ENCODE measurements at regions not wholly inside any gene's neighbourhood (a gene's known extent, or its start where the extent isn't known, plus 50 kb on each side); places are given as distances from the start of the nearest gene placed in this dataset.

GRCh38 chr2:129901754-129902415 lies 77.6 kb upstream of the RAB6C start:
- peak; percentile 69 for DNase-seq (ENCODE audit: low spot score)
- intact Hi-C loops (cut with DNase I) = no loop called here

- intact Hi-C loops (cut with DNase I) = no loop called here
- peak; percentile 65 for DNase-seq (ENCODE audit: low spot score)
Observed at GRCh38 chr2:129902731-129903585, 76.5 kb upstream of the RAB6C start.

DNA sequence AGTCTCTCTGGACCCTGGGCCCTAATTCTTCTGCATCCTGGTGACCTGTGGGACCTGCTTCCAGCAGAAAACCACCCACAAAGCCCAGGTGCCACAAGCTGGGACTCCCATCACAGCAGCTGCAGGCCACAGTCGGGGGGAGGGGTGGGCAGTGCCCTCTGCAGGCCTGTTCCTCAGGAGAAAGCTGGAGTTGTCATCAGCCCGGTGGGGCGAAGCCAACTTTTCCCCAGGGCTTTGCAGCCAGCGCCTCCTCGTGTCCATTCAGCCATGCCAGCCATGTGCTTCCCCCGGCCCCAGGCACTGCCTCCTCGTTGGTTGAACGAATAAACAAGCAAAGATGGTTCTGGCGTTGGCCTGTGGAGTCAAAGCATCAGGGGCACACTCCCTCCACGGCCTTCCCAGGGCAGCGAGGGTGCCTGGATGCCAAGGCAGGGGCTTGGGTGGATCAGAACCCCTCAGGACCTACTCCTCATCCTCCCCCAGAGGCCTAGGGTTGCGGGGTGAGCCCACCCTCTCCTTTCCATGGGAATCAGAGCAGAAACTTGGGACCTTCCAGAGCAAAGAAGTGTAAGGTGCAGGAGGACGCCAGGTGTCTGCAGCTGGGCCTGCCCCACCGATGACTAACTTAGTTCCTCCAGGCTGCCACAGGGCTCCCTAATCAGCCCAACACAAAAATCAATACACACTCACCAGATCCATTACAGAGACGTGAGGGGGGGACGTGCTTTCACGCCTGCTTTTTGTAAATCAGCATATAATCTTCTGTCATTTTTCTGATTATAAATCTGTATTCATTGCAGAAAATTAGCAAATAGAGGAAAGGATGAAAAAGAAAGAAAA lies 75.7 kb upstream of the RAB6C start:
- intact Hi-C loops (cut with DNase I) = no loop called here
- peak; percentile 58 for DNase-seq (ENCODE audit: low spot score)

DNA sequence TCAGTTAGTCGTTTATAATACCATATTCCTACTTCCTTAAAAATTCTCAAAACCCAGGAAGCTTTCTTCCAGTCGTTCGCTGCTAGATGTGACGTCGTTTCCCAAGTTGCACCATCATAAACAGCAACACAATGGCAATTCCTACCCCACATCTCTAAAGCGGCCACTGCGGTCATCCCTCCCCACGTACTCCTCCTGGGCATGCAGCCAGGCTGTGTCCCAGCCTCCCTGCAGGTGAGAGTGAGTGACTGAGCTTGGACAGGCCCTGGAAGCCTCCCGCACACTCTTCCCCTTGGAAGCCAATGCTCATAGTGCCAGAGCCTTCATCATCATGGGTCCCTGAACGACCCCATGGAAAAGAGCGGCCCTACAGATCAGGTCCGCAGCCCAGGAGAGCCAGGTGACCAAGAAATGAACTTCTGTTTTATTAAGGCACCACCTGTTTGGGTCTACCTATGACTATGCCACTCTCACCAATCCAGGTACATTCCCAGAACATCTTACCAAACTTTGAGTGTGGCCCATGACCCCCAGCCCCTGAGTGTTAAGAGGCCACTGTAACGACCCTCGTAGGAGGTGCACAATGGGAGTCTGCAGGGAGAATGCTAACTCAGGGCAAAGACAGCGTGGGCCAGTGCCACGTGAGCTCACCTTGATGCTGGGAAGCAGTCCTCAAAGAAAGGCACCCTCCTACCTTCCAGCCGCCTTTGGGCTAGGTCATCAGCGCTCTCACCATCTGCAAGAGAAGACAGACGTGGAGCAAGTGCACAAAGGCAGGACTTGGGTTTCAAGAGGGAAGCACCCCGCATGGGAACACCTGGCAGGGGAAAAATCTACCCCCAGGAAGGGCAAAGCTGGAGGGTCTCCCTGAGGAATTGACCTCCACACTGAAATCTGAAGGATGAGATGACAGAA lies 74.7 kb upstream of the RAB6C start:
- DNase-seq (ENCODE audit: low spot score) = no peak
- intact Hi-C loops (cut with DNase I) = no loop called here

GRCh38 chr2:129905664-129906081 lies 73.8 kb upstream of the RAB6C start:
- intact Hi-C loops (cut with DNase I) = no loop called here
- no peak for DNase-seq (ENCODE audit: low spot score)

GRCh38 chr2:129906139-129906860 lies 73.2 kb upstream of the RAB6C start:
- peak; percentile 62 for DNase-seq (ENCODE audit: low spot score)
- intact Hi-C loops (cut with DNase I) = no loop called here

GRCh38 chr2:129906861-129907235 lies 72.6 kb upstream of the RAB6C start:
- DNase-seq (ENCODE audit: low spot score) = peak; percentile 72
- intact Hi-C loops (cut with DNase I) = no loop called here

DNA sequence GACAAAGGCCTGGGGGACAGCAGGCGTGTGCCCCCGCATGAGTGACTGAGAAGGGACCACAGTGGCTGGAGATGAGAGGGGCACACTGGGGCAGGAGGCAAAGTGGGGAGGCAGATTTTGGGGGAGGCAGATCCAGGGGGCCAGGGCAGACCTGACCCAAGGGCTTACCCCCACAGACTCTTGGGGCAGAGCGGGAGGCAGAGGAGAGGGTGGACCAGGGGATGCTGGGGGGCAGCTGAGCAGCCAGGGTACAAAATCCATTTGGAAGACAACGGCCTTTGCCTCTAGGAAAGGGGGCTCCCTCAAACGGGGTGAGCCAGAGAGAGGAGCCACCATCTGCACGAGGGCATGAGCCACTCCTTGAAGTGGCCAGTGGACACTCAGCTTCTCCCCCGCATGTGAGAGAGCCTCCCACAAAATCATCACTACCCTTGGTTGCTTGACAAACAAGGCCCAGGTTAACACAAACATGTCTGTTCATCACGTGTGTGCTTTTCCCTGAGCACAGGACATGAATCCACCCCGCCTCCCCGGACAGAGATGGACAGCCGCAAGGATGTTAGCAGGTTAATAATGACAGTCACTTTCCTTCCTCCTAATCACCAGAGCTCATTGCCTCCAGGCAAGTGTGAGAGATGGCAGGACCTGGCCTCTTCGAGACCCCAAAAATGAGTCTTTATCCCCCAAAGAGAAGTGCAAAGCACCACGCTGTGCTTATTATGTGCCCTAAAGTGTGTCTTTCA lies 72.0 kb upstream of the RAB6C start:
- intact Hi-C loops (cut with DNase I) = no loop called here

GRCh38 chr2:129908721-129909373 lies 70.6 kb upstream of the RAB6C start:
- DNase-seq (ENCODE audit: low spot score) = peak; percentile 71
- intact Hi-C loops (cut with DNase I) = no loop called here

More for the DNA sequence above, 72.0 kb upstream of the RAB6C start:
- DNase-seq (ENCODE audit: low spot score) = peak; percentile 68

DNA sequence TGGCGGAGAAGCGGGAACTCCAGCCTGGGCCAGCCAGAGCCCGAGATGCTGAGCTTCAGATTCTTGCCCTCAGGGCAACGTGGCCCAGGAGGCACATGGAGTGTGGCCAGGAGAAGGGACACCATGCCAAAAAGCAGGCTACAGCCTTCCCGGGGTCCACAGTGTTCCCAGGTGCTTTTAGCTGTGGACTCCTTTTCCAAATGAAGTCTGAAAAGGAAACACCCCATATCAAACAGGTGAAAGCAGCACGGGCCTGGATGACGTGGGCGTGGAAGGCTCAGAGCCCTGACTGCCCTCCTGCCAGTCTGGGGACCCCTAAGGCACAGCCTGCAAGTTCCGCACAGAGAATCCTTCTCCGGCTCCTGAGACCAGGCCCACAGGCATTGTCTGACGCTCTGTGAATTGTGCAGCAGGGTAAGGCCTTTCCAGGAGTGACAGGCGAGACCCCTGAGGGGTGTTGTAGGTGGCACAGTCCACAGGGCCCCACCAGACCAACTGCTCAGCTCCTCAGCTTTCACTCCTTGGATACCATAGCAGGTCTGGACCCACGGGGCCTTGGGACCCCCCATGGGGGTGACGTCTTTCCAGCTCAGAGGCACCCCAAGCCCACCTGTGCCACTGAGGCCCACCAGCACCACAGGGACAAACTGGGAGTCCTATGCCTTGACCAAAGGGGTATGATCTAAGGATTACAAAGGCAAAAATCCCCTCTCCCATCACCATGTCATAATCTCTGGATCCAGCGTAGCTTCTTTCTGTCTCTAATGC lies 69.6 kb upstream of the RAB6C start:
- peak; percentile 63 for DNase-seq (ENCODE audit: low spot score)
- intact Hi-C loops (cut with DNase I) = loop anchor here in 1 of 2 donors (10.0 kb wide), 1 partner anchor 365 kb away; no protein-coding TSS in a partner anchor

GRCh38 chr2:129910446-129911362 lies 68.8 kb upstream of the RAB6C start:
- peak; percentile 70 for DNase-seq (ENCODE audit: low spot score)
- intact Hi-C loops (cut with DNase I) = loop anchor here in 1 of 2 donors (10.0 kb wide), 1 partner anchor 366 kb away; no protein-coding TSS in a partner anchor

DNA sequence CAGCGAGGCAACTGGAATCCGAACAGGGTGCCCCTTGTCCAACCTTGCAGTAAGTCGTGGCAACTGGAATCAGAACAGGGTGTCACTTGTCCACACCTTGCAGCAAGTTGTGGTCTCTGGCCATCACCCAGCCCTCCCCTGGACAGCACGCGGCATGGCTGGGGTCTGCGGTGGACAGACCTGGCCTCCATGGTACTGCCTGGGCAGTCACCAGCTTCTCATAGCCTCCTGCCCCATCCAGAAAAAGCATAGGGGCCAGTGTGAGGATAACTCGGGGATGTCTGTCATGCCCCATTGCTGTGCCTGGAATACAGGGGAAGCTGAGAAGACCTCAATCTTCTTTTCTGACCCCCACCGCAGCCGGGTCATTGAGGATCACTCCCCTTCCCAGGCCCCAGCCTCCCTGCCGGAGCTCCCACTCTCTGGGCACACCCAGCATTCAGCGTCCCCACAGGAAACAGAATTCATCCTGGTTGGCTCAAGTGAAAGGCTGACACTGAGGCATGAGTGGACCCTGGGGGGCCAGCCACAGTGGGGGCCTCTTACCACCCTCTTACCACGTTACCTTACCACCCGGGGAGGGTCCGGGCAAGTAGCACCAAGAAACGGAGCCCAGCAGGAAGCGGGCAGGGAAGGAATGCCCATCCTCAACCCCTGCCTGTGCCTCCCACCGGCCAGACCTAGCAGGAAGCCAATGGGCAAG lies 68.0 kb upstream of the RAB6C start:
- peak; percentile 76 for DNase-seq (ENCODE audit: low spot score)
- intact Hi-C loops (cut with DNase I) = loop anchor here in 1 of 2 donors (10.0 kb wide), 1 partner anchor 367 kb away; no protein-coding TSS in a partner anchor

- peak; percentile 57 for DNase-seq (ENCODE audit: low spot score)
- intact Hi-C loops (cut with DNase I) = loop anchor here in 1 of 2 donors (10.0 kb wide), 1 partner anchor 367 kb away; no protein-coding TSS in a partner anchor
Observed at GRCh38 chr2:129912066-129912820, 67.2 kb upstream of the RAB6C start.

All from posterior vena cava (tissue), 2 donors.